Inferior parietal cortex (tissue), 1 donor: ENCODE measurements at regions not wholly inside any gene's neighbourhood (a gene's known extent, or its start where the extent isn't known, plus 50 kb on each side); places are given as distances from the start of the nearest gene placed in this dataset.
"Not testable (repeated sequence)": the region's sequence is repeated elsewhere in the genome, so short reads cannot be mapped to it uniquely, and the experiment has no call there.

Experiments used
- DNase-seq: peaks from one replicate; pipeline ENCODE4 v3.0.0-alpha.2; 2016; ENCODE audit errors: extremely low spot score

- not testable (repeated sequence) for DNase-seq
Measured at GRCh38 chr9:65418966-65419365, 134.0 kb upstream of the FOXD4L5 start.

DNA sequence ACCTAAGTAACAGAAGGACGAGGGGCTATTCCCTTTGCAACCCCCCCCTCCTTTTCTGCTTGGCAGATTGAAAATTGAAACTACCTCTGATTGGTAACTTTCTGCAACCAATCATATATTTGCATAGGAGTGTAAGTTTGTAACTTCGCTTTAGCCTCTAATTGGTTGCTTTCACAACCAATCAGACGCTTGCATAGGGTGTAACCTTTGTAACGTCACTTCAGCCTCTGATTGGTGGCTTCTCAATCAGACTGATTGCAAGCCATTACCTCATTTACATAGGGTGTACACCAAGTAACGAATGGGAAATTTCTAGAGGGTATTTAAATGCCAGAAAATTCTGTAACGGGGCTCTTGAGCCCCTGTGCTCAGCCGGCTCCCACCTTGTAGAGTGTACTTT, 131.9 kb upstream of the FOXD4L5 start:
- DNase-seq: not testable (repeated sequence)

GRCh38 chr9:65414249-65414648, 129.2 kb upstream of the FOXD4L5 start:
- not testable (repeated sequence) for DNase-seq

GRCh38 chr9:65413371-65413770, 128.4 kb upstream of the FOXD4L5 start:
- DNase-seq: not testable (repeated sequence)

DNA sequence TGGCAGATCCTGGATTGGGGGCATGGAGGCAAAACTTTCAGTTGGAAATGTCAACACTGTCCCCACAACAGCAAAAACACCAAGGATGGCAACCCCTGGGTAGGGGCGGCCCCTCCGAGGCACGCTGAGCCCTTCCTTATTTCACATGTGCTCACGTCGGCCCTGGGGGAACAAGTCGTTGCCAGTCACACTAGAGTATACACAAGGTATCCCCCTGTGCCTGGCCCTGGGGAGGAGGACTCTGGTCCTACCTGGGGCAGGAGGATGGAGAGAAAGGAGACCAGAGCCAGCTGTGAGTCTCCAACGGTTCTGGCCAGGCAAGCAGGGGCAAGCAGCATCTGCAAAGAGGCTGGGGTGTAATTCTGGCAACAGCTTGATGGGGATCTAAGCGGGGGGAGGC, 126.9 kb upstream of the FOXD4L5 start:
- no peak for DNase-seq

DNA sequence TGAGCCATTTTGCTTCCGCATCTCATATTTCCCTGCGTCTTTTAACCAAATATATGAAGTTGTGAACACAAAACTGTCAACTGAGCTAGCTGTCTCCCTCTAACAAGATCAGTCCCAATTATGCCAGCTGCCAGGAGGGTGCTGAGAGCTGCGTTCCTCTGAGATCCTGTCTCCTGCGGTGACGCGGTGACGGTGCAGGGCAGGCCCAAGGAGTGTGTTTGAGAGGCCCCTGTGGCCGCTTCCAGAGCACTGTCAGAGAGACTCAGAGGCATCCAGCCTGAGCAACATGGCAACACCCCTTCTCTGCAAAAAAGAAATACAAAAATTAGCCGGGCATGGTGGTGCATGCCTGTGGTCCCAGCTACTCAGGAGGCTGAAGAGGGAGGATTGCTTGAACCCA, 126.3 kb upstream of the FOXD4L5 start:
- DNase-seq: no peak

GRCh38 chr9:65410926-65411325, 125.9 kb upstream of the FOXD4L5 start:
- DNase-seq: no peak

- no peak for DNase-seq
Measured at GRCh38 chr9:65409471-65409980, 124.5 kb upstream of the FOXD4L5 start.

GRCh38 chr9:65408806-65409205, 123.8 kb upstream of the FOXD4L5 start:
- not testable (repeated sequence) for DNase-seq

- DNase-seq: not testable (repeated sequence)
Measured at GRCh38 chr9:65406625-65407024, 121.6 kb upstream of the FOXD4L5 start.

GRCh38 chr9:65405766-65406165, 120.8 kb upstream of the FOXD4L5 start:
- DNase-seq: not testable (repeated sequence)

DNA sequence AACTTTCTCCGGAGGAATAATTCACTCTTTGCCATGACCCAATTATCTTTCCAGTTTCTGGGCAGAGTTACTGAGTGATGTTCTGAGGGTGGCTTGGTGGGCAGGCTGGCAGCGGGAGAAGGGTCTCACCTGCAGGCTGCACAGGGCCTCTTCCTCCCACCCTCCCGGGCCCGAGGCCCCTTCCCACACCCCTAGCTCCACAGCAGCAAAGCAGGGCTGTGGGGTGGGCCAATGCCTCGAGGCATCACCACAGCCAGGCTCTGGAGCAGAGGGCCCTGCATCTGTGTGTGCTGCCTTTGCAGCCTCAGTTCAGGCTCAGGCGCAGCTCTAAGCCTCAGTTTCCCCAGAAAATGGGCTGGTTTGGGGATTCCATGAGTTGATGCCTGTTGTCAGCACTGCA, 120.2 kb upstream of the FOXD4L5 start:
- DNase-seq: no peak

DNA sequence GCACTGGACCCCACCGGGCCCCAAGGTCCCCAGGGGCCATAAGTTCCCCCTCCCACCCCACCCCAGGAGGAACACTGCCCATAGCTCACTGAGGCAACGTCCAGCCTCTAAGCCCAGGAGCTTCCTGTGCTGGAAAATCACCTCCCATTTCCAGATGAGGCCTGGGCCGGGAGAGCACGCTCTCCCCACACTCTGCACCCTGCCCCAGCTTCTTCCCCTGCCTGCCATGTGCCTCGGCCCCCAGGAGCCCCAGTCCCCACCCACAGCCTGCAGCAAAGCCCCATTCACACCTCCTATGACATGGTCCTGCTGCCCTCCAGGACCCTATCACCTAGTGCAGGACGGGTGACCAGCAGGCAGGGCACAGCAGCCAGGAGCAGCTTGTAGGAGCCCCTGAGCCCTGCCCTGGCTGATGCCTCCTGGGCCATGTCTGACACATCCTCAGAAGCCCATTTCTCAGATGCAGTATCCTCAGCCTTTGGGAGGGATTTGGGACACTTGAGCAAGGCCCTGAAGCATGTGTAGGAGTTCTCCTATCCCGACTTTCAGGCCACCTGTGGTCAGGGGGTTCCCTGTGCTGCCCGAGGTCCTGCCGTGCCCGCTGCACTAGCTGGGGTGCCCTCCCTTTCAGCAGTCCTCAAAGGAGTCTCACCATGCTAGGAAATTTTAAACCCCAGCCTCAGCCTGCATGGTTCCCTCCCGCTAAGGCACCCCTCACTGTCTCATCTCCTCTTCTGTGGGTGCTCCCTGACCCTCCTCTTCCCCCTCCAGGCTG, 119.4 kb upstream of the FOXD4L5 start:
- DNase-seq: no peak

GRCh38 chr9:65403721-65404120, 118.7 kb upstream of the FOXD4L5 start:
- DNase-seq: no peak

- not testable (repeated sequence) for DNase-seq
Measured at GRCh38 chr9:65403072-65403471, 118.1 kb upstream of the FOXD4L5 start.

DNA sequence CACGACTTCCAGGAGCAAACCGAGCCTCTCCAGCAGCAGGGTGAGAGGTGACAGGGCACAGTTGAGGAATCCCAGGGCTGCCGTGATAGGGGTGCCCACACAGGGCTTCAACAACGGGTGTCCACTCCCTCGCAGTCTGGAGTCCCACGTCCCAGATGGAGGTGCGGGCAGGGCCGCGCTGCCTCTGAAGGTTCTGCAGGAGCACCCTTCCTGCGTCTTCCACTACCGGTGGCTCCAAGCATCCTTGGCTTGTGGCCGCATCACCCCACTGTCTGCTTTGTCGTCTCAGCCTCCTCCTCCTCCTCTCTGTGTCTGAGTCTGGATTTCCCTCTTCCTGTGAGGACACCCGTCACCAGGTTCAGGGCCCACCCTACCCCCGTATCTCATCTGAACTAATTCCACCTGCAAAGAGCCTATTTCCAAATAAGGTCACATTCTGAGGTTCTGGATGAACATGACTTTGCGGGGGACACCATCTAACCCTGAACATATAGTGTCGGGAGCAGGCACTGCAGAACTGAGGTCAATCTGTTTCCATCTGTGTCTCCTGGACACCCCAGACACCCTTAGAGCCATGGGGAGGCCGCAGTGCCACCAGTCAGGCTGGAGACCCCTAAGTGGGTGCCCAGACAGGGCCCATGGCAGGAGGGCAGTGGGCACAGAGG, 117.3 kb upstream of the FOXD4L5 start:
- DNase-seq: not testable (repeated sequence)

- not testable (repeated sequence) for DNase-seq
Measured at GRCh38 chr9:65401456-65402045, 116.5 kb upstream of the FOXD4L5 start.

- no peak for DNase-seq
Measured at GRCh38 chr9:65400886-65401285, 115.9 kb upstream of the FOXD4L5 start.

DNA sequence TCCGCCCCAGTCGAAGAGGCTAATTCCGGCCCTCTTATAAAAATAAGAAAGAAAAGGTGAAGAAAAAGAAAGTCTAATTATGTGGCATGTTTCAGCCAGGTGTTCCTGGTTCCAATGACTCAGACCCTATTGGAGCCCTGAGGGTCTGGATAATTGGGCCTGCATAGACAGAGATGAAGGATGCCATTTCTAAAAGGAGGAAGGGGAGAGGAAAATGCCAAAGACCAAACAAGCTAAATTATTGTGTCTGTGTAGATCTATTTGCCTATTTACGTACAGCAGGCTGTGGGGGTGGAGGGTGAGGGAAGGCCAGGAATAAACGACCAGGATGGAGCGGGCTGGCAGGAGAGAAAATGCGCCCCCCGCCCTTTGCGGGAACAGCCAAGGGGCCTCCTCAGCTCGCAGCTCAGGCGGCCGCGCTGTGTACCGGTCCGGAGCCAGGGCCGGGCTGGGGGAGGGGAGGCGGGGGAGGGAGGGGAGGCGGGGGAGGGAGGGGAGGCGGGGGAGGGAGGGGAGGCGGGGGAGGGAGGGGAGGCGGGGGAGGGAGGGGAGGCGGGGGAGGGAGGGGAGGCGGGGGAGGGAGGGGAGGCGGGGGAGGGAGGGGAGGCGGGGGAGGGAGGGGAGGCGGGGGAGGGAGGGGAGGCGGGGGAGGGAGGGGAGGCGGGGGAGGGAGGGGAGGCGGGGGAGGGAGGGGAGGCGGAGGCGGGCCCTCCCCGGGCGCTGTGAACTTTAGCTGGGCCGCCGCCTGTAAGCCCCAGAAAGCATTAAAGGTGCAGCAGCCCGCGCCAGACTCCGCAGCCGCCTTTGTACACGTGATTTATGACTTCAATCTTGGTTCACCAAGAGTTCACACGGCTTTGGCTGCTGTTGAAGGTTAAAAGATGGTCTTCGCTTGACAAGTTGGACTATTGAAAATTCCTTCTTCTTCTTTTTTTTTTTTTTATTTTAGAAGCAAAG, 113.0 kb upstream of the FOXD4L5 start:
- not testable (repeated sequence) for DNase-seq

DNA sequence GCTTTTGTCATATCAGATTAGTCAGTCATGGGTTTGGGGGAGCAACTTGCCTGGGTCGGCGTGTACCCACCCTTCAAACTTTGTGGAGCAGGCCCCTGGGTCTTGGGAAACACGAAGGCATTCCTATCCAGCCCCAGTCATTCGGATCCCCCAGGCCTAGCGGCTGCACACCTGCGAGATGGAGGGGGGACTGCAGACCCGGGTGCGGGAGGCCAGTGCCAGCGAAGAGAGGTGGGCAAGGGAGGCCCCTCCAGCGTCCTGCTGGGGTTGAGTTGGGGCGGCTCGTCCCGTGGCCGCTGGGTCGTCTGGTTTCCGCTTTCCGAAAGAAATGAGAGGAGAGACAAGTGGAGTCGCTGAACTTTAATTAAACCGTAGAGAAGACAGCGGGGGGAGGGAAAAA, 112.2 kb upstream of the FOXD4L5 start:
- not testable (repeated sequence) for DNase-seq

DNA sequence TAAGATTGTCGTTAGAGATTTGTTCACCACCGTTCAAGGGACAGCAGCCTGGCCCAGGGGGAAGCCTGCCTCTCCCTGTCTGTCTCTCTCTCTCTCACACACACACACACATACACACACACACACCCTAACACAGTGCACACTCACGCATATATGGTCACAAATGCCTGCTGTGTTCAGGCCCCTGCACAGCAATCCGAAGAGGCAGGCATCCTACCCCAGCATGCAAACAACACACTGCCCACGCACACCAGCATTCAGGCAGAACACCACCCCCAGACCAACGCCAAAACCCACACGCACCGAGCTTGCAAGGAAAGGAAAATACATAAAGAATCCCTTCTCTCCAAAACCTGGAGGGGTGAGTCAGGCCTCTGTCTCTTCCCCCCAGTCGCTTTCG, 111.6 kb upstream of the FOXD4L5 start:
- not testable (repeated sequence) for DNase-seq
